CD4-positive, alpha-beta T cell treated with Interleukin-6 for 4 hours (primary cell): ENCODE measurements at regions not wholly inside any gene's neighbourhood (a gene's known extent, or its start where the extent isn't known, plus 50 kb on each side); places are given as distances from the start of the nearest gene placed in this dataset.

ENCODE experiments used
- DNase-seq: peaks from one replicate; pipeline ENCODE4 v3.0.0-alpha.2; 2020; ENCODE audit warnings: mixed read lengths

GRCh38 chr10:21247592-21247991 is 277.9 kb downstream of the SKIDA1 start:
- DNase-seq = no peak

DNA sequence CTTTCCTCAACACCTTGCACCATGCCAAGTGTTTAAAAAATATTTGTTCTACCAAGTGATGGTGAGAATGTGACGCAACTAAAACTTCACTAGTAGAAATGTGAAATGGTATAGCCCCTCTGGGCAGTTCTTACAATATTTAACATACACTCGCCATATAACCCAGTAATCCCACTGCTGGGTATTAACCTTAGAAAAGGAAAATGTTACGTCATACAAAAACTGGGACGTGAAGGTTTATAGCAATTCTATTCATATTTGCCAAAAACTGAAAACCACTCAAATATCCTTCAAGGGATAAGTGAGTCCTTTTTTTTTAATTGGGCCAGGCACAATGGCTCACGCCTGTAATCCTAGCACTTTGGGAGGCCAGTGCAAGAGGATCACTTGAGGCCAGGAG is 279.3 kb downstream of the SKIDA1 start:
- no peak for DNase-seq

DNA sequence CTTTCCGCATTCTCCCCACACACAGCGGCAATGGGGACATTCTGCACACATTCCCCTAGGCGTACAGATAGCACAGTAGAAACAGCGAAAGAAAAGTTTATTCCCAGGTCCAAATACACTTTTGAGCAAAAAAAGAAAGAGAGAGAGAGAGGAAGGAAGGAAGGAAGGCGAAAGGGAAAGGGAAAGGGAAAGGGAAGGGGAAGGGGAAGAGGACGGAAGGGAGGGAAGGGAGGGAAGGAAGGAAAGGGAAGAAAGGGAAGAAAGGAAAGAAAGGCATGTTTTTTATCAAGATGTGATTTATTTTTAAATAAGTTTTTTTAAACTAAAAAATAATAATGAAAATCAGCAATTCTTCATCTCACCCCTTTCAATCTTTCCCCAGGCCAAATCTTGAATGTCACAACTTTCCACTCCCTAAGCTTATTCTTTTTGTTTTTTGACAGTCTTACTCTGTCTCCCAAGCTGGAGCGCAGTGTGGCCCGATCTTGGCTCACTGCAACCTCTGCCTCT is 281.7 kb downstream of the SKIDA1 start:
- no peak for DNase-seq

DNA sequence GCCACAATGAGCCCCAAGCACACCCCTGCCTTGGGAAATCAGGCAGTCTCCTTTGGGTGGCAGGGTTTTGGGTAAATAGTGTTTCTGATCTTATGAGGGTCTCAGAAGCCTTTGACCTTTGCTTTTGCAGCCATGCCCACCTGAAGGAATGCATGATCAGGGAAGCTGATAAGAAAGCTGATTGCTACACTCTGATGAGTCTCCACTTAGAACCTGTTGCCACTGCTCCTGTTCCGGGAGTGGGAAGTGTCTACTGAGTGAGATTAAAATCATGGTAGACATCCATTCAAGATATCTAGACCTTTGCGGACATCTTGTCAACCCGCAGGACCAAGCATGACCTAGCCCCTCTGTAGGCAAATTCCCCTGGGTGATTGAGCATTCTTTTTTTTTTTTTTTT is 282.6 kb downstream of the SKIDA1 start:
- no peak for DNase-seq

GRCh38 chr10:21238717-21239116 is 286.8 kb downstream of the SKIDA1 start:
- no peak for DNase-seq

- no peak for DNase-seq
Observed at GRCh38 chr10:21238044-21238443, 287.4 kb downstream of the SKIDA1 start.

GRCh38 chr10:21234761-21235160 is 290.7 kb downstream of the SKIDA1 start:
- DNase-seq = no peak

- DNase-seq = no peak
Observed at GRCh38 chr10:21230219-21230618, 295.3 kb downstream of the SKIDA1 start.

DNA sequence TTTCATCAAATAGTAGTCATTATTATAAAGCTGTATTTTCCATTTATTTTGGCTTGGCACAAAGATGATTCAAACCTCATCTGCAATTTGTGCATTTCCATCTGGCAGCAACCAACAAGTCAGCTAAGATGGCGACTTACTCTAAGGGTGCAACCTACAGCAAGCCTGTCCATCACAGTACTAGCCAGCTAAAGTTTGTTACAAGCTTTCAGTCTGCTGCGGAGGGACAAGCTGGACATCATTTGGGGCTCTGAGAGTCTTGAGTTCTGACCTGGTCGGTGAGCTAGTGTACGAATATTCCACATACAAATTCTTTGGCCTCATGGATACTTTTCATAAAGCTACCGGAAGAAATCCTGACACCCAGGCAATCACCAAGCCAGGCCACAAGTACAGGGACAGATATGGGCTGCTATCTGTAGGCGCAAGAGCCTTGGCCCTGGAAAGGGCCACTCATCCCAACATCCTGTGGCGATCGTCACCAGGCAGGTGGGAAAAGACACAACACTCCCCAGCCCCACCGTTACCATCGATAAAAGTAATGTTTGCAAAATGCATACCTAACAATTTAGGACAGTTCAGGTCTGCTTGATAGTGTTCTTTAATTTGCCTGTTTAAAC is 307.6 kb downstream of the SKIDA1 start:
- DNase-seq = no peak

DNA sequence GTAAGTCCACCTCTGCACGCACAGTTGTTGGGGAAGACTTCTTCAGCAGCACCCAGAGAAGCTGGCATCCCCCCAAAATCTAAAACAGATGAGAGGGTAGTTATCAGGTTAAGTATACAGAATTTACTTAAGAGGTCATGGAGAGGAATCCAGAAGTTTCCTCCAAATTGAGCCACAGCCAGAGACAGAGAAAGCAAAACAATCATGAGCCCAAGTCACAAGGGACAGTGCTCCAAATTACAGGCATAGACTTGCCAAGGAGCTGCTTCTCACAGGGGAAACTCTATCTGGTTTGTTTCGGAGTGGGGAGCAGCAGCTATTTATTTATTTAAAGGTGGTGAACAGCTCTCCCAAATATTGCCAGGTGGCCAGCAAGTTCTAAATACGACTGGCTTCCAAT is 308.4 kb downstream of the SKIDA1 start:
- DNase-seq = no peak

DNA sequence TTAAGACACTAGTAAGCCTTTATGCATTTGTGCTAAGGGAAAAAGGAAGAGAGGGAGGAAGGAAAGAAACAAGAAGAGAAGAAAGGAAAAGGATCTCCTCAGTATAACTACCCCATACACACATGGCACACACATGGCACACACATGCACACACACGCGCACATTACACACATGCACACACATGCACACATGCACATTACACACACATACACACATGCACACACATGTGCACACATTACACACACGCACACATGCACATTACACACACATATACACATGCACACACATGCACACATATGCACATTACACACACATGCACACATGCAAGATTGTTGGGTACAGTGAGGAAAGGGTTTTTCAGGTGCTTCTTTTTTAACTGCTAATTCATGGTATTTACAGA is 311.2 kb downstream of the SKIDA1 start:
- no peak for DNase-seq

DNA sequence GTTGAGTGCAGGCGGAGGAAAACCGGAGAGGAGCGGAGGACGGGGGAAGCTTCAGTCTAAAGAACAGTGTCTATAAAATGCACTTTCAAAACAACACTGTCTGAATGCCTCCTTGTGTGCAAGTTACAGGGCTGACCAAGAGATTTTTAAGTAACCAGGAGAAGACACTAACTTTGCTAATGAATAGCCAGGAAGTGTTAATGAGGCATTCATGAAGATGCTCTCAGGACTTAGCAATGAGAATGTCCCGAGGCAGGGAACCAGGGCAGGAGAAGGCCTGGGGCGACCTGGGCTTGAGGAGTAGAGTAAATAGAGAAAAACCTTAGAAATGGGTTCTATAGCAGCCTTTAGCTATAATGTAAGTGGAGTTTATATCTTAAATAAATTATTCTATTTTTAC is 312.1 kb downstream of the SKIDA1 start:
- DNase-seq = no peak

- no peak for DNase-seq
Observed at GRCh38 chr10:21212912-21213311, 312.6 kb downstream of the SKIDA1 start.

- no peak for DNase-seq
Observed at GRCh38 chr10:21212348-21212747, 313.1 kb downstream of the SKIDA1 start.

- DNase-seq = no peak
Observed at GRCh38 chr10:21209495-21209894, 312.4 kb upstream of the NEBL start.

- DNase-seq = no peak
Observed at GRCh38 chr10:21208666-21209316, 311.7 kb upstream of the NEBL start.

DNA sequence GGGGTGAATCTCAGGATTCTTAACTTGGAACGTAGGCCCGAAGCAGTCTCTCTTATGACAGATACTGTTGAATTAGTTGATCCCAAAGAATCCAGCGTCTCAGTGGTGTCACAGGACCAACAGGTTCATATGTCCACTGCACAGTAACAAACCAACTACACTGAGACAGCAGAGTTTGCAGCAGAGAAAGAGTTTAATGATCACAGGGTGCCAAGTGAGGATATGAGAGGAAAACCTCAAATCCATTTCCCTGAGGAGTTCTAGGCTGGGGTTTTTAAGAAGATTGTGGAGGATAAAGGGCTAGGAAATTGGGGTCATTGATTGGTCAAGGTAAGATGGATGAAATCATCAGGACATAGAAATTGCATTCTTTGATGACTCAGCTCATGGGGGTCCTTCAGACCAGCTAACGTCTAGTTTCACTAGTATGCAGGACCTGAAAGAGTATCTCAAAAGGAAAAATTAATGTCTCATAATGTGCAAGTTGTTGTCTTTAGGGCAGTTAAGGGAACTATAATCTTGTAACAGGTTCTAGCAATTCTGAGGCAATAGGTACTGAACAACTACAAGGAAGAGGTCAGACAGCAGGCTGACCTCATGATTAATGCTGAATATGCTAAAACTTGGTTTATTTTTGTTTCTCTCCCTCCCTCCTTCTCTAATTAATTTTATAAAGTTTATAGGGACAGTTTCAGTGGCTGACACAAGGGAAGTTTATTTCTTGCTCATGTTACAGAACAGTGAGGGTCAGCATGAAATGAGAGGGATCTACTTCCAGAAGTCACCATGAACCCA is 310.9 kb upstream of the NEBL start:
- DNase-seq = no peak

- no peak for DNase-seq
Observed at GRCh38 chr10:21205328-21205727, 308.2 kb upstream of the NEBL start.

DNA sequence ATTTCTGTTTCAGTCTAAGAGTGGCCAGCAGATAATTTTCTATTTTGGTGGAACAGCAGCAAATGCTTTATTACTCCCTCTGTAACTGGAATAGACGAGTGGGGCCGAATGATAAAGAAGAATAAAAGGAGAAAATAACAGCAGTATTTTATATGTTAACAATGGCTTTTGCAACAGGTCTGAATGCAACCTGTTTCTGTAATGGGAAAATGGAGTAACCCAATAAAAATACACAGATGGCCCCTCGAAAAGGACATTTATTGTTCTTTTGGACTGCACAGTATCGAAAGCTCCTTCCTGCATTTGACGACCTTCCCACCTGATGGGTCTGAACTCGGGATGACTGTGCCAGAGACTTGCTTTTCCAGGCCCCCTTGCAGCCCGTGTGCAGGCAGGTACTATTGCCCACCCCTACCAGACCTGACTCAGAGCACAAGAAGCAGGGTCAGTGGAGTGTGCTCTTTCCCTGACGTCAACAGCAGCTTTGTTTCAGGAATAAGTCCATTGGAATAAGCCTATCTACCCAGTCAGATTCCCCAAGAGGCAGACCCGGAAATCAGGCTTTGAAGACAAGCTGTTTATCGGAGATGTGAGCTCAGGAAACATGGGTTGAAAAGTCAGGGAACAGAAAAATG is 306.5 kb upstream of the NEBL start:
- no peak for DNase-seq

- no peak for DNase-seq
Observed at GRCh38 chr10:21202776-21203462, 305.8 kb upstream of the NEBL start.

- DNase-seq = no peak
Observed at GRCh38 chr10:21199501-21199900, 302.4 kb upstream of the NEBL start.

DNA sequence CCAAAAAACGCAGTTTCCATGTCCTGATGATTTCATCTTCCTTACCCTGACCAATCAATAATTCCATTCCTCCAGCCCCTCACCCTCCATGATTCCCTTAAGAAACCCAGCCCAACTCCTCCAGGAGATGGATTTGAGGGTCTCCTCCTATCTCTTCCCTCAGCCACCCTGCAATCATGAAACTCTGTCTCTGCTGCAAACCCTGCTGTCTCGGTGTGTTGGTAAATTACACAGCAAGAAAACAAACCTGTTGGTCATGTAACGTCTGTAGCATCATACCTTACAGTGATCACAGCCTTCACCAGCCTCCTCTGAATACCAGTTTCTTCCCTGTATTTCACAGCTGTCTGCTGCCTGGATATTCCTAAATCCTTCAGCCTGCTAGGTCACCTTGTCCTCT is 300.7 kb upstream of the NEBL start:
- DNase-seq = no peak
